ENCODE measurements at regions not wholly inside any gene's neighbourhood (a gene's known extent, or its start where the extent isn't known, plus 50 kb on each side); places are given as distances from the start of the nearest gene placed in this dataset.

- TF ChIP-seq CTCF (IDR thresholded peaks at IDR 0.05) (no peak), POLR2A (IDR thresholded peaks at IDR 0.05) (no peak)
Observed at GRCh38 chr5:164057121-164057520, 551.7 kb downstream of the MAT2B start.
